ENCODE measurements at regions not wholly inside any gene's neighbourhood (a gene's known extent, or its start where the extent isn't known, plus 50 kb on each side); places are given as distances from the start of the nearest gene placed in this dataset.

- TF ChIP-seq, protein P1, sequence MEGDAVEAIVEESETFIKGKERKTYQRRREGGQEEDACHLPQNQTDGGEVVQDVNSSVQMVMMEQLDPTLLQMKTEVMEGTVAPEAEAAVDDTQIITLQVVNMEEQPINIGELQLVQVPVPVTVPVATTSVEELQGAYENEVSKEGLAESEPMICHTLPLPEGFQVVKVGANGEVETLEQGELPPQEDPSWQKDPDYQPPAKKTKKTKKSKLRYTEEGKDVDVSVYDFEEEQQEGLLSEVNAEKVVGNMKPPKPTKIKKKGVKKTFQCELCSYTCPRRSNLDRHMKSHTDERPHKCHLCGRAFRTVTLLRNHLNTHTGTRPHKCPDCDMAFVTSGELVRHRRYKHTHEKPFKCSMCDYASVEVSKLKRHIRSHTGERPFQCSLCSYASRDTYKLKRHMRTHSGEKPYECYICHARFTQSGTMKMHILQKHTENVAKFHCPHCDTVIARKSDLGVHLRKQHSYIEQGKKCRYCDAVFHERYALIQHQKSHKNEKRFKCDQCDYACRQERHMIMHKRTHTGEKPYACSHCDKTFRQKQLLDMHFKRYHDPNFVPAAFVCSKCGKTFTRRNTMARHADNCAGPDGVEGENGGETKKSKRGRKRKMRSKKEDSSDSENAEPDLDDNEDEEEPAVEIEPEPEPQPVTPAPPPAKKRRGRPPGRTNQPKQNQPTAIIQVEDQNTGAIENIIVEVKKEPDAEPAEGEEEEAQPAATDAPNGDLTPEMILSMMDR (IDR thresholded peaks at IDR 0.05) = no peak
- TF ChIP-seq ZFX (IDR thresholded peaks at IDR 0.05; ENCODE audit: borderline replicate concordance) = no peak
These were observed 563.0 kb downstream of the BRD1 start for GRCh38 chr22:49264696-49265095.
